ENCODE measurements at regions not wholly inside any gene's neighbourhood (a gene's known extent, or its start where the extent isn't known, plus 50 kb on each side); places are given as distances from the start of the nearest gene placed in this dataset.
A peak's percentile ranks its signal among the peaks of the same experiment; 100 is the strongest.
"Not testable (repeated sequence)": the region's sequence is repeated elsewhere in the genome, so short reads cannot be mapped to it uniquely, and the experiment has no call there.

DNA sequence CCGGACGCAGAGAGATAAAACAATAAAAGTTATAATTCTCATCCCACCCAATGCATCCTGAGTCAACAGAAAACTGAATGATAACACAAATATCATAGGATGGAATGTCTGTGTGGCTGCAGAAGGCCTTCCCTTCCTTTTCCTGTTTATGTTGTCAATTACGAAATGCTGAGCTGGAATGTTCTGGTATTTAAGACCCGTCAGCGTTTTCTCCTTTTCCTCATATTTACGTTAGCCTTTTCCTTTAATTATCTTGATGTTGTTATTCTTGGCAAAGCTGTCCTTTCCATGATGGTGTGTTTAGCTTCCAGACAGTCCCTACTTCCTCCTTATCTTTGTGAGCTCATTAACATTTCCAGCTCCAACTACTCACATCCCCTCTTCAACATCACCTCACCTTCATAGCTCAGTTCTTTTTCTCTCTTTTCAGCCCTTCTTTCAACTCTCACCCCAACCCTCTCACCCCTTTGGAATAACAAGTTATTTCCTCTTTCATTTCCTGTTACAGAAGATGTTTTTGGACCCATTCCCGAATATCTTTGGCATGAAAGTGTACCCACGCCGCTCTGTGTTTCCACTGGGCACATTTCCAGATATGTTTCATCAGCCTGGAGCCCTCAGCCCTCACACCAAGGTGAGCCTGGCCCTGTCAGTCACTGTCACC lies 221.6 kb downstream of the NR2F1-AS1 start:
- no peak for DNase-seq

- no peak for DNase-seq
These were observed 222.8 kb downstream of the NR2F1-AS1 start for GRCh38 chr5:93358176-93358575.

GRCh38 chr5:93357686-93358085 lies 223.3 kb downstream of the NR2F1-AS1 start:
- DNase-seq, result no peak

DNA sequence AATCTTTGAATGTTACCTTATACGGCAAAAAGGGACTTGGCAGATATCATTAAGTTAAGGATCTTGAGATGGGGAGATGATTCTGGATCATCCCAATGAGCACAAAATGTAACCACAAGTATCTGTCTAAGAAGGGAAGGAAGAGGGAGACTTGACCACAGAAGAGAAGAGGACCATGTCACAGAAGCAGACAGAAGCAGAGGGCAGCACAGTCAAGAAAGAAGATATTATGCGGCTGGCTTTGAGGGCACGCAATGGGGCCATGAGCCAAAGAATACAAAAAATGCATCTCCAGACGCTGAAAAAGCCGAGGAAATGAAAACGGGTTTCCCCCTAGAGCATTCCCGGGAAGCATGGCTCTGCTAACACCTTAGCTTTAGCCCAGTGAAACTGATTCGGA lies 225.3 kb downstream of the NR2F1-AS1 start:
- DNase-seq, result no peak

DNA sequence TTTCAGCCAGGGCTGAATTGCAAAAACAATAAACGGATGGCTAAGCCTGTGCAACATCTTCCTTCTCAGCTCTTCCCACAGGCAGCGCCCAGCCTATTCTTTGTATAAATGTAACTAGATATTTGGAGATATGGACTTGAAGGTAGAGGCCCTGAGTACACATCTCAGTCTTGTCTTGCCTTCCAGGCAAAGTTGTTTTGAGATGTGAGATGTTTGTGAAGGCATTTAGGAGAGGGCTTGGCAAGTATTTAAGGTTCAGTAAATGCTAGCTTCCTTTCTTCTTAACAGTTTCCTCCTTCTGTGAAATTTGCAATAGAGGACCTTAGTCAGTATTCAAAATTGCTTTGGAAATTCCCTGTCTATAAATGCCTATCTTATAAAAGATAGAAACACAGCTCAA lies 228.8 kb downstream of the NR2F1-AS1 start:
- no peak for DNase-seq

GRCh38 chr5:93349613-93350012 lies 231.4 kb downstream of the NR2F1-AS1 start:
- no peak for DNase-seq

- no peak for DNase-seq
These were observed 232.8 kb downstream of the NR2F1-AS1 start for GRCh38 chr5:93348231-93348630.

DNA sequence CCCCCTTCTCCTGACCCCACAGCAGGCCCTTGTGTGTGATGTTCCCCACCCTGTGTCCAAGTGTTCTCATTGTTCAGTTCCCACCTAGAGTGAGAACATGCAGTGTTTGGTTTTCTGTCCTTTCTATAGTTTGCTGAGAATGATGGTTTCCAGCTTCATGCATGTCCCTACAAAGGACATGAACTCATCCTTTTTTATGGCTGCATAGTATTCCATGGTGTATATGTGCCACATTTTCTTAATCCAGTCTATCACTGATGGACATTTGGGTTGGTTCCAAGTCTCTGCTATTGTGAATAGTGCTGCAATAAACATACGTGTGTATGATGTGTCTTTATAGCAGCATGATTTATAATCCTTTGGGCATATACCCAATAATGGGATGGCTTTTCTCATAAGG lies 234.2 kb downstream of the NR2F1-AS1 start:
- not testable (repeated sequence) for DNase-seq

DNA sequence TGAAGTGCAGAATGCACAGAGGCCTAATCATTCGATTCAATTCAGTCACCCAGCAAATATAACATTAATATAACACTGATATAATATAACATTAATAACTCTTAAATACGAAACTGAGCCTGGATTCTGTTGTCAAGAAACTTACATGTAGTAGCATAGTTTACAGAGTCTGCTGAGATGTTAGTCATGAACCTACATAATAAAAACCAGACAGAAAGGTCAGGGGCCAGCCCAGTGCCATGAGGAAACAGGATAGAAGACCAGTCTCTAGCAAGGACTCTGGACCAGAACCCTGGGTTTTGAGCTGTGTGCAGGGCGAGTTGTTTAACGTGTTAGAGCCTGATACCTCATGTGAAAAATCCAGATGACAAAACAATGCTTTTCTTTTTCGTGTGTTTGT lies 234.7 kb downstream of the NR2F1-AS1 start:
- no peak for DNase-seq

GRCh38 chr5:93343570-93343969 lies 237.4 kb downstream of the NR2F1-AS1 start:
- no peak for DNase-seq

DNA sequence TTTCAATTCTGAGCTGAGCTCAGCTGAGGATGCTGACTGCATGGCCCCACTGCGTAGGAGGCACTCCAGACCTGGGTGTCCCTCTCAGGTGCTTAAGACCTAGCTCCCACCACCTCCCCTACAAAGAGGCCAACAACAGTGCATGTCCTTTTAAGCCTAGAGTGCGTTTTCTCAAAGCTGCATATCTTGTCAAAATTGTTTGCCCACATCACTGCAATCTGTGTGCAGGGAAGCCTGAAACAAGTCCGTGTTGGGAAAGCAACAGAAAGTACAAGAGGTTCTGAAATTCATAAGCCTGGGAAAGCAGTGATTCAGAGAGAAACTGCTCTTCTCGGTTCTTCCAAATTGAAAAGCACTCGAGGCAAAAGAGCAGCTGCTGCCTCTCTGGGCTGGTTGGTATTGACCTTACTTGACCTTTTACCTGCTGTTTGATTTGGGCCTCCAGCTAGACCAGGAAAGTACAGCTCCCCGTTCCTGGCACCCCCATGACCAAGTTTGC lies 238.4 kb downstream of the NR2F1-AS1 start:
- DNase-seq, result no peak

DNA sequence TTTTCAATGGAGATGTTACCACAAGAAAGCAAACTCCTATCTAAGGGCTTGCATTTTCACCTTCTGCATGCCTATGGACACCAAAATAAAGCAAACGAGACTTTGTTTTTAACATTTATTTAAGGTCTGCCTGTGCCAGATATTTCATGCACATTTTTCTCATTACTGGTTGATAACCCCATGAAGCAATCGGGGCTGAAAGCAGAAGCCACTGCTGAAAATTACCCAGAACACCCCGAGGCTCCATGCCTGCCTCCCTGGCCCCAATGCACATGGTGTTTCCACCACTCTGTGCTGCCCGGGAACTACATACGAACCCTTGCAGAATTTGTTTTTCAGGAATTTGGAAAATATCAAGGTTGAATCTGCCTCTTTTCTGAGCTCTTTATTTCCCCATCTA lies 240.1 kb downstream of the NR2F1-AS1 start:
- DNase-seq, result no peak

DNA sequence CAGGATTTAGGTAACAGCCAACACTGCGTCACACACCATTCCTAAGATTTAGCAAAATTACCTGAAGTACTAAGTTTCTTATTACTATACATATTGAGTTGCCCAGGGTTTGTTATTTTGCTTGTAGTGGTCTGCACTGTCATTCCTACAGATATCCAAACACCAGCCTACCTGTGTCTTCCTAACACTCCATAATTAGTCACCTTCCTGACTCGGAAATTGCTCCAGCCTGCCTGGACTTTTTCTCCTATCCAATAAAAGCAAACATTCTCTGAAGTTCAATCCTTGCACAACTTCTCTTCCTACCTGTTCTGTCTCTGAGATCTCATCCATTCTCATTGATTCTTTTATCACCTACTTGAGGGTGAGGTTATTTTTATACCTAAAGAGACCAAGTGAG lies 243.9 kb downstream of the NR2F1-AS1 start:
- DNase-seq, result no peak

- DNase-seq, result no peak
These were observed 244.5 kb downstream of the NR2F1-AS1 start for GRCh38 chr5:93336330-93337110.

DNA sequence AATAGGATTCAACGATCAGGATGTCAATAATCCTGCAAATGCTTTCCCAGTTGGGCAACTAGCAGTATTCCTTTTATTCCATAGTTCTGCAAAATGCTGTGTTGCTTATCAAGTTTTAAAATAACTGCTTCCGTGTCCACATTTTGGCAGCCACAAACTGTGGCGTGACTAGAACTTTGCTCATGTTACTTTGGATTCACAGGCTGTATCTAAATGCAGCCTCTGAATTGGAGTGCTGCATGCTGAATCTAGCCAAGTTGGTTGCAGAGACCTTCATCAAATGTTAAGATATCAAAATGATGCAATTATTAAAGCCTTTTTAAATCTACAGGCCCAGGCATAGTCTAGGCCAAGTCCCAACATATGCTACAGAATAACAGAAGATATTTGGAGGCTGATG lies 249.2 kb downstream of the NR2F1-AS1 start:
- no peak for DNase-seq

DNA sequence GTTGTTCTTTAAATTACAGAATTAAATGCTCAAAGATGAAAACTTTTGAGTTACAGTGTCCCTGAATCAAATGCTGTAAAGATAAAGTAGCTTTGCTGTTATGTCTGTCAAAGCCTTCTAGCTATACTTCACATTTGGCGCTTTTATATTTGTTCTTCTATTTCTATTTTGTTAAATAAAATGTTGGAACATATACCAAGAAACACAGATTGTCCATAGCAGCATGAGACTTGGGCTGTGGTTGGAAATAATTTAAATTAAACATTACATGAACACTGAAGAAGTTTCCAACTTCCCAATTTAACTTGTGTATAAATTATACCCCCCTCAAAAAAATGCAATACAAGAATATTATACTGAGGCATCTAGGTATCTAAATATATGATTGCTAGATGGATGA lies 249.8 kb downstream of the NR2F1-AS1 start:
- no peak for DNase-seq

- DNase-seq, result no peak
These were observed 250.5 kb downstream of the NR2F1-AS1 start for GRCh38 chr5:93330506-93330905.

- no peak for DNase-seq
These were observed 251.3 kb downstream of the NR2F1-AS1 start for GRCh38 chr5:93329756-93330155.

DNA sequence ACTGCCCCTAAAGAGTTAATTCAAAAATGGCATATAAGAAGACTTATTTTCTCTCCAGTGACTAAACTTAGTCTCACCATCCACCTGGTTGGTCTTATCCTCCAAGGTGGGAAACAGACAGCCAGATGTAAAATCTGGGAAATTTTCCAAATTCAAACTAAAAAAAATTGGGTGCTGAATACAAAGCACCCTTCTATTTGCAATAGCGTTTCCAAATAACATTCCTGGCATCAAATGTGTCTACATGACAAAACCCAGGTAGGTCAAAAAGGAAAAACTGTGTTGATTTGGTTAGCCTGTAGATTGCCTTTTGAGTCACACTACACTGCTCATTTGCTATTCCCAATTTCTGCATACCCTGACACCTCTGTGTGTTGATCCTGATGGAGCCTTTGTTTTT lies 252.2 kb downstream of the NR2F1-AS1 start:
- DNase-seq, result no peak

DNA sequence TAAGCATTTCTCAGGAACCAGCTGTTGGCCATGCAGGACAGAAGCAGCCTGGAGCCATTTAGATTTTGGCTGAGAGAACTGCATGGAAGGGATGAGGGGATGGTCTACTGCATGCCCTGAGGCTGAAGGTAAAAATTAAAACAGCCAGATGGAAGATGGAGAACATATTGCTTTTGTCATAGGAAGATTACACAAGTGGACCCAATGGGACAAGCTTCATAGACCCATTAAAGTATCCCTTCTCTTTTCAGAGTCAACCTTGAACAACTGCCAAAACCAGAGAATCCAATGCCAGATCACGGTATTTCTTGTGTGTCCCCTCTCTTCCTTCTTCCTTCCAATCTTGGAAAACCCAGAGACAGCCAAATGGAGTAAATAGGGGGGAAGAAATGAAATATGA lies 253.4 kb downstream of the NR2F1-AS1 start:
- no peak for DNase-seq

DNA sequence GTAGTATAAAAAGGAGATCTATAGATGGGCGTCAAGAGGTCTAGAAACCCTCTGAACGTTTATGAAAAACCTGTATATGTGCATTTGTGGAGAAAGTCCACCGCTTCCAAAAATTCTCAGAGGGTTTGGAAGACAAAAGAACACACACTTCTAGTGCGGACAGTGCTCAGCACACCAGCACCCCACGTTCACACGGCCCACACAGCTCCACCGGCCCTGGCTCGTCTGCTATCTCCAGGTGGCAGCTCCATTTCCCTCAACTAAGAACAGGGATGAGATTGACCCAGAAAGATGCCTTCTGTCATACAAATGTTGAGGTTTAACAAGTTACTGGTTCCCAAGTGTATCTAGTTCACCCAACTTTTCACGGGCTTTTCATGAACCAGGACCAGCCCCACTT lies 255.1 kb downstream of the NR2F1-AS1 start:
- no peak for DNase-seq

- peak; percentile 37 for DNase-seq
These were observed 257.8 kb downstream of the NR2F1-AS1 start for GRCh38 chr5:93322974-93323860.
